ENCODE measurements at regions not wholly inside any gene's neighbourhood (a gene's known extent, or its start where the extent isn't known, plus 50 kb on each side); places are given as distances from the start of the nearest gene placed in this dataset.
A peak's percentile ranks its signal among the peaks of the same experiment; 100 is the strongest.

DNA sequence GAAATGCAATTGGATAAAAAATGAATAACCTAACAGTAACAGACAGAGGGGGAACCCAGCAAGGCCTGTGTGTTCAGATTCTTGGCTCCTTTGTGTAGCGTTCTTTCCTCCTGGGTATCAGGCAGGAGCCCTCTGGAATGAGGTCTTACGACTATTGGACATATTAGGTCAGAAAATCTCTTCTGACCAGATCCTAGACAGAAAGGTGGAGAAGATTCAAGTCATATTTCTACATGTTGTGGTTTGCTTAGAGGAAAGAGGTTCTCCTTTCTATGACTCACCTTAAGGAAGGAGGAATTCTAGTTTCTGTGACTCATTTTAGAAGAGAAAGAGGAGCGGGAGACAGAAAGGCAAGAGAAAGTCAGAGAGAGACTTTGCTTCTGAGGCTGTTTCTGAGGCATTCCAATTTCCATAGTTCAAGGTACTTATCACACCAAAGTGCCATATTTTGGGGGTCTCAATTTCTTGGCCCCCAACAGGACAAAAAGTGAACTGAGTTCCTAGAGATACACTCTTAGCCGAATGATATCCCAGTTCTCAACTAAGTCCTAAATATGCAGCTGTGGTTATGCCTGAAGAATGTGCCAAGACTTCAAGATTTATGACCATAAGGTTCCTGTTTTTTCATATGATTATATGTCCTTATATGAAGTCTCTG, 618.6 kb downstream of the ZEB2 start:
- TF ChIP-seq, protein P1, sequence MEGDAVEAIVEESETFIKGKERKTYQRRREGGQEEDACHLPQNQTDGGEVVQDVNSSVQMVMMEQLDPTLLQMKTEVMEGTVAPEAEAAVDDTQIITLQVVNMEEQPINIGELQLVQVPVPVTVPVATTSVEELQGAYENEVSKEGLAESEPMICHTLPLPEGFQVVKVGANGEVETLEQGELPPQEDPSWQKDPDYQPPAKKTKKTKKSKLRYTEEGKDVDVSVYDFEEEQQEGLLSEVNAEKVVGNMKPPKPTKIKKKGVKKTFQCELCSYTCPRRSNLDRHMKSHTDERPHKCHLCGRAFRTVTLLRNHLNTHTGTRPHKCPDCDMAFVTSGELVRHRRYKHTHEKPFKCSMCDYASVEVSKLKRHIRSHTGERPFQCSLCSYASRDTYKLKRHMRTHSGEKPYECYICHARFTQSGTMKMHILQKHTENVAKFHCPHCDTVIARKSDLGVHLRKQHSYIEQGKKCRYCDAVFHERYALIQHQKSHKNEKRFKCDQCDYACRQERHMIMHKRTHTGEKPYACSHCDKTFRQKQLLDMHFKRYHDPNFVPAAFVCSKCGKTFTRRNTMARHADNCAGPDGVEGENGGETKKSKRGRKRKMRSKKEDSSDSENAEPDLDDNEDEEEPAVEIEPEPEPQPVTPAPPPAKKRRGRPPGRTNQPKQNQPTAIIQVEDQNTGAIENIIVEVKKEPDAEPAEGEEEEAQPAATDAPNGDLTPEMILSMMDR (IDR thresholded peaks at IDR 0.05) = peak in 1 of 6 experiments; percentile 2
- no peak for TF ChIP-seq POLR2A (IDR thresholded peaks at IDR 0.05)

Data from Peyer's patch (tissue), 4 donors.